ENCODE measurements at regions not wholly inside any gene's neighbourhood (a gene's known extent, or its start where the extent isn't known, plus 50 kb on each side); places are given as distances from the start of the nearest gene placed in this dataset.

GRCh38 chr10:33655165-33655815 lies 320.8 kb upstream of the NRP1 start:
- Histone ChIP-seq H3K36me3 (ENCODE audit: control insufficient read depth in 2 of 2, extremely low read depth in 1 of 2, insufficient read depth in 2 of 2, low read length in 2 of 2) (no peaks in the 10 kb centered on the region), H3K4me3 (ENCODE audit: control insufficient read depth in 2 of 3, extremely low read depth in 1 of 3, insufficient read depth in 2 of 3, low read depth in 1 of 3, low read length in 3 of 3) (no peak overlapping the region), H3K79me2 (ENCODE audit: control insufficient read depth, insufficient read depth, low read length) (no peaks in the 10 kb centered on the region), H3K27me3 (ENCODE audit: control insufficient read depth, extremely low read depth, insufficient read depth, low read length) (no peaks in the 10 kb centered on the region), H3K9me1 (ENCODE audit: control insufficient read depth, extremely low read depth, insufficient read depth, low read length) (no peaks in the 10 kb centered on the region), H4K20me1 (ENCODE audit: control insufficient read depth, extremely low read depth, insufficient read depth, low read length) (no peaks in the 10 kb centered on the region), H3K9me3 (ENCODE audit: control insufficient read depth, low read depth, low read length) (no peaks in the 10 kb centered on the region), H3K9ac (ENCODE audit: control insufficient read depth, extremely low read depth, insufficient read depth, low read length) (no peak overlapping the region), H2AFZ (ENCODE audit: control insufficient read depth, low read length) (no peak overlapping the region), H3K4me2 (ENCODE audit: control insufficient read depth, extremely low read depth, insufficient read depth, low read depth, low read length) (no peak overlapping the region), H3K4me1 (ENCODE audit: control insufficient read depth, extremely low read depth, insufficient read depth, low read length) (peaks cover 7% of the 10 kb centered on the region), H3K27ac (ENCODE audit: control insufficient read depth, insufficient read depth, low read length) (no peak overlapping the region)
- FAIRE-seq: peak; percentile 29
- dilution Hi-C loops (cut with MboI; ENCODE audit: extremely low pct_ligation_motif_present, low sequenced_read_pairs): no loop called here
- TF ChIP-seq EZH2 (IDR thresholded peaks at IDR 0.05; ENCODE audit: low read length): no peak
- no peak for TF ChIP-seq CTCF (optimal IDR thresholded peaks at IDR 0.05 in 1 of 3, IDR thresholded peaks at IDR 0.05 in 1 of 3, conservative IDR thresholded peaks at IDR 0.05 in 1 of 3; ENCODE audit: extremely low read depth in 1 of 3, insufficient read depth in 2 of 3, low read length in 3 of 3)
- DNase-seq (ENCODE audit: low read depth, low spot score): no peak

GRCh38 chr10:33653584-33654367 lies 319.3 kb upstream of the NRP1 start:
- Histone ChIP-seq H3K4me2 (ENCODE audit: control insufficient read depth, extremely low read depth, insufficient read depth, low read depth, low read length) (peak overlapping the region; percentile 9), H3K9me1 (ENCODE audit: control insufficient read depth, extremely low read depth, insufficient read depth, low read length) (no peaks in the 10 kb centered on the region), H3K36me3 (ENCODE audit: control insufficient read depth in 2 of 2, extremely low read depth in 1 of 2, insufficient read depth in 2 of 2, low read length in 2 of 2) (no peaks in the 10 kb centered on the region), H3K27me3 (ENCODE audit: control insufficient read depth, extremely low read depth, insufficient read depth, low read length) (no peaks in the 10 kb centered on the region), H2AFZ (ENCODE audit: control insufficient read depth, low read length) (no peak overlapping the region), H3K27ac (ENCODE audit: control insufficient read depth, insufficient read depth, low read length) (no peak overlapping the region), H3K9me3 (ENCODE audit: control insufficient read depth, low read depth, low read length) (no peaks in the 10 kb centered on the region), H3K79me2 (ENCODE audit: control insufficient read depth, insufficient read depth, low read length) (no peaks in the 10 kb centered on the region), H3K4me1 (ENCODE audit: control insufficient read depth, extremely low read depth, insufficient read depth, low read length) (peaks cover 7% of the 10 kb centered on the region), H3K4me3 (ENCODE audit: control insufficient read depth in 2 of 3, extremely low read depth in 1 of 3, insufficient read depth in 2 of 3, low read depth in 1 of 3, low read length in 3 of 3) (no peak overlapping the region), H3K9ac (ENCODE audit: control insufficient read depth, extremely low read depth, insufficient read depth, low read length) (no peak overlapping the region), H4K20me1 (ENCODE audit: control insufficient read depth, extremely low read depth, insufficient read depth, low read length) (no peaks in the 10 kb centered on the region)
- TF ChIP-seq EZH2 (IDR thresholded peaks at IDR 0.05; ENCODE audit: low read length) (no peak), CTCF (optimal IDR thresholded peaks at IDR 0.05 in 1 of 3, IDR thresholded peaks at IDR 0.05 in 1 of 3, conservative IDR thresholded peaks at IDR 0.05 in 1 of 3; ENCODE audit: extremely low read depth in 1 of 3, insufficient read depth in 2 of 3, low read length in 3 of 3) (no peak)
- peak; percentile 51 for FAIRE-seq
- dilution Hi-C loops (cut with MboI; ENCODE audit: extremely low pct_ligation_motif_present, low sequenced_read_pairs): no loop called here
- DNase-seq (ENCODE audit: low read depth, low spot score): no peak

All from keratinocyte (primary cell).